HUES64 (cell line): ENCODE measurements at regions not wholly inside any gene's neighbourhood (a gene's known extent, or its start where the extent isn't known, plus 50 kb on each side); places are given as distances from the start of the nearest gene placed in this dataset.
"Not testable (repeated sequence)": the region's sequence is repeated elsewhere in the genome, so short reads cannot be mapped to it uniquely, and the experiment has no call there.

Experiments
- H3K27ac ChIP-seq: 2 replicates; pipeline ENCODE4 v1.7.0; 2013; ENCODE audit warnings: low read depth, low read length, inconsistent platforms
- H3K27me3 ChIP-seq: 2 replicates; pipeline ENCODE4 v1.6.1; 2013; ENCODE audit warnings: mild to moderate bottlenecking, low read length; ENCODE audit not compliant: insufficient read depth
- H3K36me3 ChIP-seq: 2 replicates; pipeline ENCODE4 v1.6.1; 2013; ENCODE audit warnings: mild to moderate bottlenecking, low read length; ENCODE audit not compliant: insufficient read depth
- H3K4me1 ChIP-seq: 2 replicates; pipeline ENCODE4 v1.6.1; 2013; ENCODE audit warnings: mild to moderate bottlenecking, low read length, moderate library complexity; ENCODE audit not compliant: insufficient read depth
- H3K4me3 ChIP-seq: 2 replicates; pipeline ENCODE4 v1.5.1; 2013; ENCODE audit warnings: mild to moderate bottlenecking, low read length, moderate library complexity
- H3K9ac ChIP-seq: 2 replicates; pipeline ENCODE4 v1.6.1; 2013; ENCODE audit warnings: mild to moderate bottlenecking, low read depth, low read length
- H3K9me3 ChIP-seq: 2 replicates; pipeline ENCODE4 v1.6.1; 2013; ENCODE audit warnings: low read depth, low read length; ENCODE audit not compliant: insufficient read depth
- WGBS: fragments of 150-250, 120-280 bp; methylation state at CpG from one replicate; pipeline ENCODE4 v1.1.7; 2013; ENCODE audit warnings: missing lambda C conversion rate; 5-methylcytosine and 5-hydroxymethylcytosine counted together

DNA sequence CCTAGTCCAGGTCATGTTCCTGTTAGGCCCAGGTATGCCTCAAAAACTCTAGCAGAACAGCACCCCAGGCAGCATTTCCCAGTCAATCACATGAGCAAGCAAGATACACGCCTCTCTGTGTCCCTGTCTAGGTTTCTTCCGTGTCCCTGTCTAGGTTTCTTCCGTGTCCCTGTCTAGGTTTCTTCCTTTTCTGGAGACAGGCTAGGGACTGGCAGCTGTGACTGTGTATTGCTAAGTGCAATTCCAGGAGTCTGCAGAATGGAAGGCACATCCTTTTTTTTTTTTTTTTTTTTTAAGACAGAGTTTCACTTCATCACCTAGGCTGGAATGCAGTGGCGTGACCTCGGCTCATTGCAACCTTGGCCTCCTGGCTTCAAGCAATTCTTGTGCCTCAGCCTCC lies 77.6 kb downstream of the SETD4 start:
- Histone ChIP-seq H3K4me3 (no peak overlapping the region), H3K36me3 (no peaks in the 10 kb centered on the region), H3K9me3 (peaks cover 7% of the 10 kb centered on the region; the same call in 1 of the 2 replicates), H3K27me3 (no peaks in the 10 kb centered on the region), H3K9ac (no peak overlapping the region), H3K4me1 (no peaks in the 10 kb centered on the region), H3K27ac (no peak overlapping the region)
- WGBS = 86% methylated on average over 5 of the region's 5 CpGs

DNA sequence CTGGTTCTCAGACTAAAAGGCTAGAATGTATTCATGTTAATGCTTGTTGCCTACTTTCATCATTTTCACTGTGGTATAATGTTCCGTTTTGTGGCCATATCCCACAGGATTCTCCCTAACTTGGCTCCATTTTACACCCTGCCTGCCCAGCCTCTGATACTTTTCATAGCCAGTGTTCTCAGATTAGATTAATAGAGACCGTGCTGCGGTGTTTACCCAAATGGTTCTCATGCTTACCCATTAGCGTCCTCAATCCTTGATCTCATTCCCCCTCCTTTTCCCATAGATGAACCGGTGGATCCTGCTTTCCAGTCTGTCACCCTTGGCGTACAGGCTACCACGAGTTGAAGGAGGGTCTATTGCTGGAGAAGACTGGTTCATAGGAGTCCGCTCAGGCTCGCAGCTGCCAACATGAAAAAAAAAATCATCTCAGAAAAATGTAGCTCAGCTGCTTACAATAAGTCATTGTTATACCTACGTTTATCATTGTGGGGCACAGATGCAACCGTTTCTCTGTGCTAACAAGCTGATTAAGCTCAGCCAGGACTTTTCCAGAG lies 78.7 kb downstream of the SETD4 start:
- peaks cover 11% of the 10 kb centered on the region; the same call in 1 of the 2 replicates for H3K9me3 ChIP-seq
- no peaks in the 10 kb centered on the region for H3K36me3 ChIP-seq
- 88% methylated on average over 11 of the region's 11 CpGs for WGBS
- no peak overlapping the region for H3K27ac ChIP-seq
- no peak overlapping the region for H3K4me3 ChIP-seq
- H3K9ac ChIP-seq = no peak overlapping the region
- no peaks in the 10 kb centered on the region for H3K27me3 ChIP-seq
- H3K4me1 ChIP-seq = no peaks in the 10 kb centered on the region

- Histone ChIP-seq H3K27ac (no peak overlapping the region), H3K4me3 (no peak overlapping the region), H3K9ac (no peak overlapping the region), H3K36me3 (no peaks in the 10 kb centered on the region), H3K27me3 (no peaks in the 10 kb centered on the region), H3K4me1 (no peaks in the 10 kb centered on the region), H3K9me3 (peaks cover 11% of the 10 kb centered on the region; the same call in 1 of the 2 replicates)
- 96% methylated on average over 5 of the region's 5 CpGs for WGBS
Observed at GRCh38 chr21:35980821-35981220, 79.5 kb downstream of the SETD4 start.

- not testable (repeated sequence) for H3K9ac ChIP-seq, H3K27ac ChIP-seq, H3K27me3 ChIP-seq, H3K4me1 ChIP-seq, H3K4me3 ChIP-seq, H3K36me3 ChIP-seq
- H3K9me3 ChIP-seq = peaks cover 11% of the 10 kb centered on the region; the same call in 1 of the 2 replicates
- 93% methylated on average over 7 of the region's 7 CpGs for WGBS
Observed at GRCh38 chr21:35977860-35978259, 82.5 kb downstream of the SETD4 start.

- 84% methylated on average over 3 of the region's 3 CpGs for WGBS
- no peaks in the 10 kb centered on the region for H3K36me3 ChIP-seq
- H3K9ac ChIP-seq = no peak overlapping the region
- no peak overlapping the region for H3K27ac ChIP-seq
- H3K27me3 ChIP-seq = no peaks in the 10 kb centered on the region
- no peak overlapping the region for H3K4me3 ChIP-seq
- peaks cover 11% of the 10 kb centered on the region; the same call in 1 of the 2 replicates for H3K9me3 ChIP-seq
- H3K4me1 ChIP-seq = no peaks in the 10 kb centered on the region
Observed at GRCh38 chr21:35976929-35977328, 83.4 kb downstream of the SETD4 start.

DNA sequence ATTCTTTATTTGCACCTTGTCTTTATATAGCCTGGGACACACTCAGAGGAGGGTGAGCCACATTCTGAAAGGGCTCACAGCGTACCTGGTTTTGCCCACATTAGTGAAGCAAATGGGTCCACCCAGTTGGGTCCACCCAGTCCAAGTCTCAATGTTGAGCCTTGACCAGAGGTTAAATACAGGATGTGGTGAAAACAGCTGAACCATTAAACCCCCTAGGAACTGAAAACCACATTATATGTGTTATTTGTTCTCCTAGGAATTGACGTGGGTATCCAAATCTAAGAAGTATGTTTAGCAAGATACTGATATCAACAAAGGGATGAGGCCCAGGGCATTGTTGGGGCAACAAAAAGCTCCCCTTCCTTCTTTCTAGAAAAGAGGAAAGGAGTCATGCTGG lies 83.8 kb downstream of the SETD4 start:
- no peak overlapping the region for H3K27ac ChIP-seq
- 88% methylated on average over 2 of the region's 2 CpGs for WGBS
- peaks cover 11% of the 10 kb centered on the region; the same call in 1 of the 2 replicates for H3K9me3 ChIP-seq
- H3K27me3 ChIP-seq = no peaks in the 10 kb centered on the region
- H3K9ac ChIP-seq = no peak overlapping the region
- H3K4me1 ChIP-seq = no peaks in the 10 kb centered on the region
- H3K36me3 ChIP-seq = no peaks in the 10 kb centered on the region
- H3K4me3 ChIP-seq = no peak overlapping the region

DNA sequence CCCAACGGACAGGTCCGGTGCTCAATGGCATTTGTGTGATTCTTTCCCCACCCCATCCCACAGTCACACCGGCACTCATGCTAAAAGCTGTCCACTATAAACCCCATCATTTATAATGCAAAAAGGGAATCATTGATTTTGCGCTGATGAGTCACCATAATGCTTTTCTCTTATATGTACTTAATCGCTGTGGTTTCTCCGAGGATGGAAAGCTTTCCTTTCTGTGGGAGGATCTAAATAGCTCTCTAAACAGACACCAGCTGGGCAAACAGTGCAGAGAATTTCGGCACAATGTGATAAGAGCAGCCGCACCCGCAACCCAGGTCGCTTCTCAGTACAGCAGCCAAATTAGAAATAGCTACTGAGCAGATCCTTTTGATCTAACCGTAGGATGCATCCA lies 85.6 kb downstream of the SETD4 start:
- WGBS = 94% methylated on average over 11 of the region's 11 CpGs
- Histone ChIP-seq H3K27ac (no peak overlapping the region), H3K27me3 (no peaks in the 10 kb centered on the region)

GRCh38 chr21:35971824-35972223 lies 88.5 kb downstream of the SETD4 start:
- Histone ChIP-seq H3K9me3 (no peaks in the 10 kb centered on the region), H3K9ac (no peak overlapping the region), H3K27ac (no peak overlapping the region), H3K4me1 (no peaks in the 10 kb centered on the region), H3K27me3 (no peaks in the 10 kb centered on the region), H3K36me3 (no peaks in the 10 kb centered on the region), H3K4me3 (no peak overlapping the region)
- WGBS = 96% methylated on average over 1 of the region's 1 CpG

More for the DNA sequence above, 85.6 kb downstream of the SETD4 start:
- no peak overlapping the region for H3K4me3 ChIP-seq
- H3K4me1 ChIP-seq = no peaks in the 10 kb centered on the region
- no peak overlapping the region for H3K9ac ChIP-seq
- no peaks in the 10 kb centered on the region for H3K36me3 ChIP-seq
- peaks cover 11% of the 10 kb centered on the region; the same call in 1 of the 2 replicates for H3K9me3 ChIP-seq

- no peak overlapping the region for H3K9ac ChIP-seq
- 98% methylated on average over 6 of the region's 6 CpGs for WGBS
- H3K4me1 ChIP-seq = no peaks in the 10 kb centered on the region
- no peak overlapping the region for H3K4me3 ChIP-seq
- H3K36me3 ChIP-seq = no peaks in the 10 kb centered on the region
- H3K9me3 ChIP-seq = no peaks in the 10 kb centered on the region
- H3K27me3 ChIP-seq = no peaks in the 10 kb centered on the region
- no peak overlapping the region for H3K27ac ChIP-seq
Observed at GRCh38 chr21:35969281-35969680, 91.0 kb downstream of the SETD4 start.

GRCh38 chr21:35968564-35968963 lies 91.8 kb downstream of the SETD4 start:
- no peak overlapping the region for H3K9ac ChIP-seq
- no peaks in the 10 kb centered on the region for H3K36me3 ChIP-seq
- WGBS = 83% methylated on average over 2 of the region's 3 CpGs
- H3K4me3 ChIP-seq = no peak overlapping the region
- no peaks in the 10 kb centered on the region for H3K9me3 ChIP-seq
- H3K4me1 ChIP-seq = no peaks in the 10 kb centered on the region
- no peak overlapping the region for H3K27ac ChIP-seq
- no peaks in the 10 kb centered on the region for H3K27me3 ChIP-seq

- H3K36me3 ChIP-seq = no peaks in the 10 kb centered on the region
- no peaks in the 10 kb centered on the region for H3K27me3 ChIP-seq
- no peaks in the 10 kb centered on the region for H3K4me1 ChIP-seq
- H3K27ac ChIP-seq = no peak overlapping the region
- H3K4me3 ChIP-seq = no peak overlapping the region
- H3K9ac ChIP-seq = no peak overlapping the region
- WGBS = 88% methylated on average over 4 of the region's 4 CpGs
- H3K9me3 ChIP-seq = no peaks in the 10 kb centered on the region
Observed at GRCh38 chr21:35965699-35966098, 94.6 kb downstream of the SETD4 start.

DNA sequence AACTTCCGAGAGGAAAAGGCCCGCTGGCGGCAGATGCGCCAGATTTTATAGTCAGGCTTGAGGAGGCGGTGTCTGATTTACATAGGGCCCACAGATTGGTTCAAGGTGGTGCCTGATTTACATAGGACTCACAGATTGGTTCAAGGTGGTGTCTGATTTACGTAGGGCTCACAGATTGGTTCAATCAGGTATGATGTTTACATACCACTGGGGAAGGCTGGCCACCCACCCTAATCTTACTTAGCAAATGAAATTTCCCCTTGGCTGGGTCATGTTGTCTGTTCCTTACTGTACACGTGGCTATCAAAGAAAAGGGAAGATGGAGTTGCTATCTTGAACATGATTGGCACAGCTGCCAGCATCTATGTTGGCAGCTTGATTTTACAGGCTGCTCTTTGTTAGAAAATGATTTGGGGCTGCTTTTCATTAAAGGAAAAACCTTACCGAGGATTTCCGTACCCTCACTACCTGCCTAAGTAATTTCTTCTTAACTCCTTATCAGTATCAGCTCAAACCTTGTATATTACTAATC lies 96.3 kb downstream of the SETD4 start:
- Histone ChIP-seq H3K27ac (no peak overlapping the region), H3K9ac (no peak overlapping the region), H3K4me1 (no peaks in the 10 kb centered on the region), H3K36me3 (no peaks in the 10 kb centered on the region), H3K9me3 (no peaks in the 10 kb centered on the region), H3K27me3 (no peaks in the 10 kb centered on the region), H3K4me3 (no peak overlapping the region)
- 88% methylated on average over 9 of the region's 9 CpGs for WGBS
